ENCODE measurements at regions not wholly inside any gene's neighbourhood (a gene's known extent, or its start where the extent isn't known, plus 50 kb on each side); places are given as distances from the start of the nearest gene placed in this dataset.

DNA sequence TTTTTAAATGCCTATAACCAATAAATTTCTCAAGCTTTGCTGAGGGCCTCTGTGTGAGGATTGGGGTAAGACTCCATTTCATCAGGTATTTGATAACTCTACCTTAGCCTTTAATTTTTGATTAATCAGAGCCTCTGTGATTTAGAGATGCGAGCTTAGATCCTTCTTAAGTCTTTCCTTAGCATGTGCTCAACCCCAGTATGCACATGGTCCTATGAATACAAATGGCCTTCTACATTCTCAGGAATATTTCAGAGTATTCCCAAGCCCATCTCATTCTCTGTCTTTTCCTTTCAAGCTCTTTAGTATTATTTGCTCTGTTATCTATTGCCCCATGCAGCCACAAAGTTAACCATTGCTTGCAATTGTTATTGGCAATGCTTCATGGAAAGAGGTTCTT, 1407.7 kb downstream of the LRFN5 start:
- TF ChIP-seq, protein P1, sequence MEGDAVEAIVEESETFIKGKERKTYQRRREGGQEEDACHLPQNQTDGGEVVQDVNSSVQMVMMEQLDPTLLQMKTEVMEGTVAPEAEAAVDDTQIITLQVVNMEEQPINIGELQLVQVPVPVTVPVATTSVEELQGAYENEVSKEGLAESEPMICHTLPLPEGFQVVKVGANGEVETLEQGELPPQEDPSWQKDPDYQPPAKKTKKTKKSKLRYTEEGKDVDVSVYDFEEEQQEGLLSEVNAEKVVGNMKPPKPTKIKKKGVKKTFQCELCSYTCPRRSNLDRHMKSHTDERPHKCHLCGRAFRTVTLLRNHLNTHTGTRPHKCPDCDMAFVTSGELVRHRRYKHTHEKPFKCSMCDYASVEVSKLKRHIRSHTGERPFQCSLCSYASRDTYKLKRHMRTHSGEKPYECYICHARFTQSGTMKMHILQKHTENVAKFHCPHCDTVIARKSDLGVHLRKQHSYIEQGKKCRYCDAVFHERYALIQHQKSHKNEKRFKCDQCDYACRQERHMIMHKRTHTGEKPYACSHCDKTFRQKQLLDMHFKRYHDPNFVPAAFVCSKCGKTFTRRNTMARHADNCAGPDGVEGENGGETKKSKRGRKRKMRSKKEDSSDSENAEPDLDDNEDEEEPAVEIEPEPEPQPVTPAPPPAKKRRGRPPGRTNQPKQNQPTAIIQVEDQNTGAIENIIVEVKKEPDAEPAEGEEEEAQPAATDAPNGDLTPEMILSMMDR (IDR thresholded peaks at IDR 0.05) = no peak
- TF ChIP-seq POLR2A (IDR thresholded peaks at IDR 0.05) = no peak
- no peak for TF ChIP-seq POLR2AphosphoS5 (IDR thresholded peaks at IDR 0.05; ENCODE audit: insufficient read depth in 1 of 2, low read depth in 1 of 2)
